HG03575 (cell line): ENCODE measurements at regions not wholly inside any gene's neighbourhood (a gene's known extent, or its start where the extent isn't known, plus 50 kb on each side); places are given as distances from the start of the nearest gene placed in this dataset.

Experiments
- ATAC-seq: cut with Tn5 transposase; IDR thresholded peaks from one replicate; pipeline ENCODE4 v1.9.1; 2021; ENCODE audit not compliant: unreplicated experiment, insufficient number of reproducible peaks, low FRiP score; ENCODE audit errors: extremely low read depth

DNA sequence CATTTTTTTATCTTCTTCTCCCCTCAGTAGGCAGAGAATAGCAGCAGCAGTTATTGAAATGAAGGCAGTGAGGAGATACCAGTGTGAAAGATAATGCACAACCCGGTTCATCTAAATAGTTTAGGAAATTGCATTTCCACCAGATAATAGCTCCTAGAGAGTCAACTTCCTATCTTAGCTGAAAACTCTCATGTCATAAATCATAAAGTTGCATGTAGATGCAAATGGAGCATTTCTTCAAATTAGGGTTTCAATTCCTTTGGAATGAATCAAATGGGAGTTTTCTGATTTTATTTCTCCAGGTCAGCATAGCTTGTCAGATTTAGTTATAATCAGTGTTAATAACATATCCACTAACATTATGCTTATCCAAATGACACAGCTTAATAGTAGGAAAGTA is 335.3 kb downstream of the CNTNAP4 start:
- no peak for ATAC-seq

DNA sequence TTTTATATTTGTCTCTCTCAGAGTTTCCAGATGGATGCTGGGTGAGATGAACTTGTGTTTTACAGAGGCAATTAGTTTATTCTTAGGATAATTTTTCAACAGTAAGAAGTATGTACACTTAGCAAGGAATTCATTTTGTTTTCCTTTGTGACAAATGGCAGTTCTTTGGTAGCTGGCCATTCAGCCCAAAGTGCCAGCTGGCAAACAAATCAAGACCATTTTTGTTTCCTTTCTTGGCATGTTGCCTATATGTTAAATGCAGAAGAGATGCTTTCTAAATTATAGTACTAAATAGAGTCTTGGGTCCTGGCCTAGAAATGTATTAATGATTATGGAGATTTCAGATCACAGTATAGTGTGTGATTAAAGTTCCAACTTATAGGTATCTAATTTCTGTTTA is 337.1 kb downstream of the CNTNAP4 start:
- no peak for ATAC-seq

DNA sequence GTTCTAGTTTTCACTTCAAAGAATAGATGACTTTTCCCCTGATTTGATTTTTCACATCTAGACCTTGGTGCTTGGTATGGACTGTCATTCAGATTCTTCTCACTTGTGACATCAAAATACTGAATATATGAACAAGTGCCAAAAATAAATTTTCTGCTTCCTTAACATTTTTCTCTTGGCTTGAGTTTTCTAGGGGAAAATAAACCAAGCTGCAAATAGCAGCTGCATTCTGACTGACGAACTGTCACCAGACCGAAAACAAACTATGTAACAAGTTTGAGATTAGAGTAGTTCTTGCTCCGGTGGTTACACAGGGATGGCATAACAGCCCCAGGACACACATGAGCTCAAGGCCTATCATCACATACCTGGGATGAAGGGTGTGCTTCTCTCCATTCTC is 345.7 kb downstream of the CNTNAP4 start:
- no peak for ATAC-seq

DNA sequence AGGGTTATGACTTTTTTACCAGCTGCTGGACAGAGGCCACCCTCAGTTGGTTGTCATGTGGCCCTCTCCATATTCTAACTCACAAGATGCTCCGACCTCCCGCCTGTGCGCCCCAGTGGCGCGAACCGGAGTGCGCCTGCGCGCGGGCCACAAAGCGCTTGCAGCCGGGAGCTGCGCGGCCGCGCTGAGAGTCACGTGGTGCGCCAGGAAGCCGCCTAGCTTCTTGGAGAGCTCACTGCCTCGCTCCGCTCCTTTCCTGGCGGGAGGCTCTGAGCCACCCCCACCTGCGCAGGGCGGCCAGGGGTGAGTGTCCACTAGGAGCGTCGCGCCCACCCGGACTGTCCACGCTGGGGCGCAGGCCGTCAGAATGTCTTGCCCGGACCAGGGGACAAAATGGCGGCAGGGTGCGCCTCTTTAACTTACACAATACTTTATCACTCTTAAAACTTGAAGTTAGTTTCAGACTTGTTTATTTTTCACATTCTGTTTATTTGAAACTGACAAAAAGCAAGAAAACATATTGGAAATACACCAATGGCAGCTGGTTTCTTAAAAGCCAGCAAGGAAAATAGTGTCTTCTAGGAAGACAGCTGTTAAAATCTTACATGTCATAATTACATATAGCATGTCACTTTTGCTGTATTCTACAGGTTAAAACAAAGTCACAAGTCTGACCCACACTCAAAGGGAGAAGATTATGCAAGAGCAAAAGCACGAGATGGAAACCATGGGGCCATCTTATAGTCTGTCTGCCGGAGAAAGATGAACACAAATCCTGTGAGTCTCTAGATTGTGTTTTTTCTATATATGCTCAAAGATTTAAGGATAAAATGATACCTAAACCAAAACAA is 357.9 kb downstream of the CNTNAP4 start:
- no peak for ATAC-seq

DNA sequence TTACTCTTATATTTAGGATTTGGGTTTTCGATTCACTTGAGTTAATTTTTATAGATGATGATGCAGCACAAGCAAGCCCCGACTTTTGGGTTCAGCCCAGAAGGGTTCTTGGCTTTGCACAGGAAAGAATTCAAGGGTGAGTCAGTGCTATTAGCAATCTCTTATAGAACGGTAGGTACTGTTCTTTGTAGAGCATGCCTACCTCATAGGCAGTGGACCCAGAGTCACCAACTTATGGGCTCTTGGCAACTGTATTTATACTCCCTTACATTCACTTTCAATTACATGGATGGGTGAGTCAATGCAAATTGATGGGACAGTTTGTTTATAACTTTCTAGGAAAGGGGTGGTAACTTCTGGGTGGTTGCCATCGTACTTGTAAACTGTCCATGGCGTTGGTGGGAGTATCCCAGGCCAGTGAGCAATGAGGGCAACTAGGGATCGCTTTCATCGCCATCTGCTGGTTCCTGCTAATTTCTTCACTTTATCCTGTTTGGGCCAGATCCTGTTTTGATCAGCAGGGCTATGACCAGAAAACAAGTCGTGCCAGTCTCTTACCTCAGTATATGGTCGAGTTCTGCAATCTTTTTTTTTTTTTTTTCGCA is 362.6 kb downstream of the CNTNAP4 start:
- ATAC-seq, result no peak

DNA sequence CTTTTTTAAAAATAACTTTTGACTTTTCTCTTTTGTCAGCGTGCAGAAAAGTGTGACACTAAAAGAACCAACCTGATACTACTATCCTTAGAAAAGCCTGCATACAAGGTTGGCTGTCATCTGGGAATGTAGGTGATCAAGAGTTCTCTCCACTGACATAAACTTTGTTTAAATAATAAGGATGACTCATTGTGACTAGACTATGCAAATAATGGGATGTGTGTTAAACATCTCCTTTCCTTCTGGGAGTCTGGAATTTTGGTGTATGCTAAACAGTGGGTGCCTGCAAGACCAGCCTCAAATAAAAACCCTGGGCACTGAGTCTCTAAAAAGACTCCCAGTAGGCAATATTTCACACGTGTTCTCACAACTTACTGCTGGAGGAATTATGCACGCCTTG is 373.4 kb downstream of the CNTNAP4 start:
- ATAC-seq, result no peak

DNA sequence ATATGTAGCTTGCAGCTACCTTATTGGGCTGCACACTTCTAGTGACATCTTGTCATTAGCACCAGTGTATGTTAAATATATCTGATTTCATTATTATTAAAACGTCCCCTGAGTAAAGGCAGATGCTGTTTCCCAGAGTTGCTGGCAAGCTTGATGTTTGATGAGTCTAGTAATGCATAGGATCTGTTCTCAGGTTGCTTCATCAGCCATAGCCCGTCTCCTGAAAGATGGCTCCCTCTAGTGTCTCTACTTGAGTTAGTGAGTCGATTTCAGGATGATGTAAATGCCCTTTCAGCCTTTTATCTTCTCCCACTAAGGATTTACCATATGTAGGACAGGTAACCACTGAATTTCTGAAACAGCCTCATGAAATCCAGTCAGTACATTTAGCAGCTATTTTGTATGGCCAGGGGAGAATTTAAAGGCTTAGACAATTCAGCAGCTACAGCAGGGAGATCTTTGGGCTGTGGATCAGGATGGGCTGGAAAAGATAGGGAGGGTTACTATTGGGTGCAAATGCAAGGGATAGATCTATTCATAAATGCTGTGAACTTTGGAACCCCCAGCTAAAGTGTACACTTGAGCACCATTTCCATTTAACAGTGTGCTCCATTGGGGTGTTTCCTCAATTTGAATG is 376.3 kb downstream of the CNTNAP4 start:
- ATAC-seq, result no peak

DNA sequence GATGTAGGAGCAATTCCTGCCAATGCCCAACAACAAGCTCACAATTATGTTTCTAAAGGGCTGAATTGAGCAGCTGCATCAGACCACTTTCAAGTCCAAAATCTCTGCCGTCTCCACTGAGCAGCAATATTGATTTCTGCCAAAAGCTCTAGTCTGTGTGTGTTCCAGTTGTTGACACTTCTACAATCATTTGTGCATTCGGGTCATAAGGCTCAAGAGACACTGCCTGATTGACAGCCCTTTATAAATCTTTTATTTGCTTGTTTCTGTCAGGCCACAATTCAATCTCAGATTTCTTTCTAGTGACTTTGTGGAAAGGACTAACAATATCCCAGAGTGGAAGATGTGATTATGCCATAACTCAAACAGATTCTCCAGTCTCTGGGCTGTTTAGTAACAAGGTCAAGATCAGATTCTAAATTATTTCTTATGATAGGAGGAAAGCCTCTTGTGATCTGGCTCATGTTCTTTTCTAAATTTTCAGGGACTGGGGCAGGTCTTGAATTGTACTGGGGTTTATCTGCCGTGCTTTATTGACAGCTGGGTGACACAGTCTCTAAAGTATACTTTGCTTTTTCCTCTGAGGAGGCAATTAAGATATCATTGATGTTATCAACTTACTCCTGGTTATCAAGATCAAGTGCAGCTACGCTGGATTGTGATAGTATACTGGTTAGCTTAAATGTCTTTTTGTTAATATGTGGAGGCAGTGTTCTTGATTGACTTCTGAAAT is 377.1 kb downstream of the CNTNAP4 start:
- ATAC-seq, result no peak

DNA sequence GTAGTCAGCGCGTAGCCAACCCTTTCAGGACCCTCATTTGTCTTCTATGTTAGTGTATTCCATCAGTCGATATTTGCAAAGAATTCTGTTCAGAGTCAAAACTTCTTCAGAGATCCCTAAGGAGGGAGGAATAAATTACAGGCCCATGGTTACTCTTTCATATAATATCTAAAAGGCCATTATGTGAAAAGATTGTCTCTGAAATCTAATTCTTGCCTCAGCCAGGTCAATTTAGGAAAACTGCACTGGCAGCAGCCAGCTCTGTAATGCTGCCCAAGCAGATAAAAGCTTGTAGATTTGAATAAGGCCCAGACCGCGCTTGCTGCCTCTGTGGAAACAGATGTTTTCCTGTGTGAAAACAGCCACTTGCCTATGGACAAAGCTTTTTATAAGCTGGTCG is 379.8 kb downstream of the CNTNAP4 start:
- no peak for ATAC-seq

DNA sequence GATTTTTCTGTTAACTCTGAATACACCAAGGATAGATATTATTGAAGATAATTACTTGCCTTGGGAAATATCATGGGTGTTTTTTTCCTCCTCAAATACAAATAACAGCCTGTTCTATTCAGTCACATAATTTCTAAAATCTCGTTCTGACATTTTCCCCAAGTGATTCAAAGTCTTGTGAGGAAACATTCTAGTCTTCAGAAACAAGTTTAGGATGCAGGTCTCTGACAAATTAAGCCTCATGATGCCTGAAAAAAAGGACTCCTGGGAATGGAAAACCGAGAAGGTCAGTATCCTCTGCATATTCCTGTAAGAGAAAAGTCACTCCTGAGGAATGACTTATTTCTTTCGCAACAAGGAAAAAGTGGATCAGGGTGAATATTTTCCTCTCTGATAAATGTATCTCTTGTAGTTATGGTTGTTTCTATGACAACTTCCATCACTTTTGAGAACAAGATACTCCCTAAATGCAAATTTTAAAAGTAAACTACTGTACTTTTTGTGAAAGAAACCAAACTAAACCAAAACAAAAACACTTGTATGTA is 384.6 kb downstream of the CNTNAP4 start:
- ATAC-seq, result no peak

DNA sequence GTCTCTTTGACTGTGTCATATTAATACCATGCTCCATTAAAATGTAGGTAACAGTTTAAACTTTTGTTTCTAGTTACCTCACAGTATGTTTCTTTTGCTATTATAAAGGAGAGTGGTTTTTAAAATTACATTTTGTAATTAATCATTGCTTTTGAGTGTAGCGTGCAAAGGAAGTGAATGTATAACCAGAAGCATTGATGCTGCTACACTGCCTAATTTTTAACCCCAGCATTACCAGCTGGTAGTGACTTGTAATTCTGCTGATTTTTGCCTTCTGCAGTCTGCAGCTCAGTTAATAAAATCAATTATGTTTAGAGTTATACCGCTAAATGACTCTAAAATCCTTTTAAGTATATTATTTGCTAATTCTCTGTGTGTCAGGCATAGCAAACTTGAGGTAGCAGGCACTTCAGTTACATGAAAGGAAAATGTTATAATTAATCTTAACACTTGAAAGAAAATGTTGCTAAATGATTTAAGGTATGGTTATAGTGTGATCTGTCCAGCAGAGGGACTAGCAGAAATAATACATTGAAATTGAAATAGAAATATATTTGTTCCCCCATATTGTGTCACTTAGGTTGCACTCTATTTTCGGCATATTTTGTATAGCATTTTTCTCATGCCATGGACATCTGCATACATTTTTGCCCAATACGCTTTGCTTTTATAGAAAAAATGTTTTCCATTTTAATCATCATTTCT is 388.5 kb downstream of the CNTNAP4 start:
- ATAC-seq, result no peak

DNA sequence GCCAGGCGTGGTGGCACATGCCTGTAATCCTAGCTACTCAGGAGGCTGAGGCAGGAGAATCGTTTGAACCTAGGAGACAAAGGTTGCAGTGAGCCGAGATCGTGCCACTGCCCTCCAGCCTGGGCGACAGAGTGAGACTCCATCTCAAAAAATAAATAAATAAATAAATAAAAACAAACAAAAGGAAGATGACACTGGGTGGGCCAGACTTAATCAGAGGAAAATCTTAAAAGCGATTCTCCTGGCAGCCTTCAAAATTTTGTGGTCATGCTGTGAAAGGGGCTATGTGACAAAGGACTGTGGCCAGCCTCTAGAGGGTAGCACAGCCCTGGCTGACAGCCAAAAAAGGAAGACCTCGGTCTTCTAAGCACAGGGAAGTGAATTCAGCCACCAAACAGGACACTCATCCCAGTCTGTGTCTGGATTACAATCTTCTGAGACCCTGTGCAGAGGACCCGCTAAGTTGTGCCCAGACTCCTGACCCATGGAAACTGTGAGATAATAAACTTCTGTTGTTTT is 391.1 kb downstream of the CNTNAP4 start:
- ATAC-seq, result no peak

DNA sequence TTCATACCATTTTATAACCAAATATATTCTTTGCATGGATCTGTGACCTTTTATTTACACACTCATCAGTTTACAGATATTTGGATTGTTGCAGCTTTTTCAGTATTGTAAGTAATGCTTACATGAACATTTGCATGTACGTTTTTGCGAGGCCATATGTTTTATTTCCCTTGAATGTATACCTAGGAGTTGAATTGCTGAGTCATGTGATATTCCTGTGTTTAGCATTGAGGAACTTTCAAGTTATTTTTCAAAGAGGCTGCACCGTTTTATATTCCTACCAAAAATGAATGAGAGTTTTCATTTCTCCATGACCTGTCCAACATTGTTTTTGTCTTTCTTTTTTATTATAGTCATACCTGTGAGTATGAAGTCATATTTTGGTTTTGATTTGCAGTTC is 392.1 kb downstream of the CNTNAP4 start:
- ATAC-seq, result no peak

DNA sequence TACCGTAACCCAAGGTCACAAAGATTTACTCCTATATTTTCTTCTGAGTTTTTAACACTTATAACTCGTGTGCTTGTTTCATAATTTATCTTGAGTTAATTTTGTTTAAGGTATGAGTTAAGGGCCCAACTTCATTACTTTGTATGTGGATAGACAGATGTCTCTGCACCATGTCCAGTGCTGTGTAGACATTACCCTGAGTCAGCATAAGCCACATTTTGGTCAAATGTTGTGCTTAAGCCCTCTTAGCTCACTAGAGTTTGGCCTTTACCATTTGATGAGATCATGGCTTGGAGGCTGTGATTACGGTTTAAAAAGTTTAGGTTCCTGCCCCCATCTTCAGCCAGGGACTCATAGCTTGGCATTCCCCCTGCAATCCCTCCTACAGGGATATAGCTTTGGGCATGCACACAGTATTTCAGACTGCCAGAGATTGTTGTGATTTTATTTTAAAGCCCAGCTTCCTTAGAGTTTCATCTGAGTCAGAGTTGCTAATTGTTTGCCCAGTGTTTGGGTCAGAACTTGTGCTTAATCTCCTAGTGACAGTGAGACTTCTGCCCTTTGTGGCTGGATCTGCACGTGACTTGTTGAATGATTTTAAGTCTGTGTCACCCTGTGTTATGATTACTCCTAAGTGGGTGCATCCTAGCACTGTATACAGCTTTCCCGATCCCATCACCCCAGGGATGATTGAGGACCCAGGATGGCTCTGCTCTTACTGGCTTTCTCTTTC is 393.1 kb downstream of the CNTNAP4 start:
- ATAC-seq, result no peak

DNA sequence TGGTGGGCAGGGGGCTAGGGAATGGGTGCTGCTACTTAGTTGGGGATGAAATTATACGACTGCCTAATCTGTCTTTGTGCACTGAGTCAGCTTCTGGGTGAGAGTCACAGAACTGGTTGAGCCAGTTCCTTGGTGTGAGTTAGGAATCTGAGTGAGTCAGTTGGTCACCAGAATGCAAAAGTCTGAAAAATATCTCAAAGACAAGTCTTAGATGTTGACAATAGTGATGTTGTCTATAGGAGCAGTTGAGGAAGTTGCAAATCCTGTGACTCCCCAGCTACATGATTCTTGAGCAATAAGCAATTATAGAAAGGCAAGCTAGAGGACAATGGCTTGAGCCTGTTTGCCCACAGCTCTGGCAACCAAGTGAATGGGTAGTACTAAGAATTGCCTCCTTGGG is 399.2 kb downstream of the CNTNAP4 start:
- ATAC-seq, result no peak

DNA sequence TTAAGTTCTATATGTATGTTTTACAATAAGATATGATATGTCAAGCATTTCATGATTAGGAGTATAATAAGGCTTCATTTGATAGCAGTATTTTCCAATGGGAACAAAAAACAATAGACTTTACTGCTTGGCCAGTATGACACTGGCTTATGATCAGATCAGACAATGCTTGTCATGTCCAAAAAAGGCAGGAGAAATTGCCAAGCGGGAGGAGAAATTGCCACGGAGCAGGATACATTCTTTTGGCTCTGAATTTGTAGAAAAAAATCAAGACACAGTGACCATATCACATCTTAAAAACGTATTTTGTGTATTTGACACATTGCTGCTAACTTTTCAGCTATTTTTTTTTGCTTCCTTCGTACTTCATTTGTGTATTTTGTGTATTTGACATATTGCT is 404.1 kb downstream of the CNTNAP4 start:
- no peak for ATAC-seq

DNA sequence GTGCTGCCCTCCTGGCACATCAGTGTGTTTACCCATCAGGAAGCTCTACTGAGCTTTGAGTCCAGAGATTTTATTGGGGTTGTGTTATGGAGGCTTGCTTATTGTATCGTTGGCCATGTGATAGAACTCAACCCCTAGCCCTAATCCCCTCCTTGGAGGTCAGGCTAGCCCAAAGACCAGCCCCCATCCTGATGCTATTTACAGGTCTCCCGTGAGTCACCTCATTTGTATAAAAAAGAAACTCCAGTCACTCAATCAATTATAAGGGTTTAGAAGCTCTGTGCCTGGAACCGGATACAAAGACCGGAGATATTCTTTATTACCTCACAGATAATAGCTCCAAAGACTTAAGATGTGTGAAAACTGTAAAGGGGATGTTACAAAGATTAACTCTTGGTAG is 405.9 kb downstream of the CNTNAP4 start:
- no peak for ATAC-seq

DNA sequence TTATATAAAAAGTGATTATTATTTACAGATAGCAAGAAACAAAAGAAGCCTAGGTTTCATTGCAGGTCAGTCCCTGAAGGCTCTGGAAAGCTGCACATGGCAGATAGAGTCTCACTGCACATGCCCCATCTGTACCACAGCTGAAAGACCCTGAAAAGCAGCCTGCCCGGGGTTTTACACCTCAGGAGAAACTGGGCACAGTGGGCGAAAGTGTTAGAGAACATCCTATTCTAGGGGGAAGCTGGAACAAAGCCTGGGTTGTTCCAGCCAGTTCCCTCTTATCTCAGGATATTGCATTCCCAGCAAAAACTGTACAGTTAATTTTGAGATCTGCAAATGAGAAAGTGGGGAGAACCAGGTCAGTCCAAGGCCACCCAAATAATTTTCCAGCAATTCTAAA is 419.7 kb downstream of the CNTNAP4 start:
- no peak for ATAC-seq
